IMR-90 (cell line): ENCODE measurements at regions not wholly inside any gene's neighbourhood (a gene's known extent, or its start where the extent isn't known, plus 50 kb on each side); places are given as distances from the start of the nearest gene placed in this dataset.

Experiments
- BHLHE40 ChIP-seq: fragments of 150-350 bp; IDR thresholded peaks from 2 replicates; pipeline ENCODE4 v1.6.1; 2016; ENCODE audit warnings: mild to moderate bottlenecking, low read depth, low read length
- FOS ChIP-seq: fragments of 150-350 bp; IDR thresholded peaks from 2 replicates; pipeline ENCODE4 v1.6.1; 2016; ENCODE audit warnings: low read depth, low read length
- MAFK ChIP-seq: IDR thresholded peaks from 2 replicates; pipeline ENCODE4 v1.6.1; 2012; ENCODE audit warnings: low read depth, low read length, improper control_type of control experiment
- MXI1 ChIP-seq: IDR thresholded peaks from 2 replicates; pipeline ENCODE4 v1.6.1; 2012; ENCODE audit warnings: low read depth, mild to moderate bottlenecking, low read length, moderate library complexity, borderline replicate concordance
- POLR2A ChIP-seq: IDR thresholded peaks from 2 replicates; pipeline ENCODE4 v1.6.1; 2012; ENCODE audit warnings: mild to moderate bottlenecking, low read depth, low read length
- RAD21 ChIP-seq: IDR thresholded peaks from 2 replicates; pipeline ENCODE4 v1.6.1; 2012; ENCODE audit warnings: low read length, improper control_type of control experiment
- RCOR1 ChIP-seq: IDR thresholded peaks from 2 replicates; pipeline ENCODE4 v1.6.1; 2012; ENCODE audit warnings: mild to moderate bottlenecking, low read length, improper control_type of control experiment; ENCODE audit not compliant: insufficient replicate concordance
- RFX5 ChIP-seq: IDR thresholded peaks from 2 replicates; pipeline ENCODE4 v1.8.0; 2012; ENCODE audit warnings: low read depth, mild to moderate bottlenecking, low read length, moderate library complexity
- SMC3 ChIP-seq: fragments of 150-350 bp; IDR thresholded peaks from 2 replicates; pipeline ENCODE4 v1.6.1; 2016; ENCODE audit warnings: low read depth, mild to moderate bottlenecking, antibody characterized with exemption, low read length, moderate library complexity
- TF ChIP-seq, protein P1 (sequence below): conservative IDR thresholded peaks from 2 replicates; pipeline ENCODE4 v1.5.1; 2012; ENCODE audit warnings: mild to moderate bottlenecking, low read depth, low read length, improper control_type of control experiment
- TF ChIP-seq, protein P2 (sequence below): fragments of 150-350 bp; IDR thresholded peaks from 2 replicates; pipeline ENCODE4 v1.6.1; 2016; ENCODE audit warnings: low read depth, mild to moderate bottlenecking, low read length, moderate library complexity, borderline replicate concordance

DNA sequence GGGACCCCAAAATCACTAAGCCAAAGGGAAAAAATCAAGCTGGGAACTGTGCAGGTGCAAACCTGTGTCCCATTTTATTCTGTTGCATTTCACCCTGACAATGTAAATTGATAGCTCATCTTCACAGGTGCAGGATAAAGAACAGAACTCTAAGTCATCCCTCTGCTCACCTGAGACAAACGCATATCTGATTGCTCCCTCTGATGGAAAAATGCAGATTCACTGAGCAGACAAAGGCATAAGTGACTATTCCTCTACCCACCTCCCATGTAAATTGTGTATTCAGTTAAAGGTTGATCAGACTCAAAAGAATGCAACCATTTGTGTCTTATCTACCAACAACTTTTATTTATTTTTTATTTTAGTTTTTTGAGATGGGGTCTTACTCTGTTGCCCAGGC lies 644.2 kb downstream of the PTPRU start:
- TF ChIP-seq BHLHE40 (no peak), MXI1 (no peak), POLR2A (no peak), MAFK (no peak), RFX5 (no peak), RCOR1 (no peak), FOS (no peak), SMC3 (no peak), RAD21 (no peak)
- TF ChIP-seq, protein P1, sequence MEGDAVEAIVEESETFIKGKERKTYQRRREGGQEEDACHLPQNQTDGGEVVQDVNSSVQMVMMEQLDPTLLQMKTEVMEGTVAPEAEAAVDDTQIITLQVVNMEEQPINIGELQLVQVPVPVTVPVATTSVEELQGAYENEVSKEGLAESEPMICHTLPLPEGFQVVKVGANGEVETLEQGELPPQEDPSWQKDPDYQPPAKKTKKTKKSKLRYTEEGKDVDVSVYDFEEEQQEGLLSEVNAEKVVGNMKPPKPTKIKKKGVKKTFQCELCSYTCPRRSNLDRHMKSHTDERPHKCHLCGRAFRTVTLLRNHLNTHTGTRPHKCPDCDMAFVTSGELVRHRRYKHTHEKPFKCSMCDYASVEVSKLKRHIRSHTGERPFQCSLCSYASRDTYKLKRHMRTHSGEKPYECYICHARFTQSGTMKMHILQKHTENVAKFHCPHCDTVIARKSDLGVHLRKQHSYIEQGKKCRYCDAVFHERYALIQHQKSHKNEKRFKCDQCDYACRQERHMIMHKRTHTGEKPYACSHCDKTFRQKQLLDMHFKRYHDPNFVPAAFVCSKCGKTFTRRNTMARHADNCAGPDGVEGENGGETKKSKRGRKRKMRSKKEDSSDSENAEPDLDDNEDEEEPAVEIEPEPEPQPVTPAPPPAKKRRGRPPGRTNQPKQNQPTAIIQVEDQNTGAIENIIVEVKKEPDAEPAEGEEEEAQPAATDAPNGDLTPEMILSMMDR = no peak
- TF ChIP-seq, protein P2, sequence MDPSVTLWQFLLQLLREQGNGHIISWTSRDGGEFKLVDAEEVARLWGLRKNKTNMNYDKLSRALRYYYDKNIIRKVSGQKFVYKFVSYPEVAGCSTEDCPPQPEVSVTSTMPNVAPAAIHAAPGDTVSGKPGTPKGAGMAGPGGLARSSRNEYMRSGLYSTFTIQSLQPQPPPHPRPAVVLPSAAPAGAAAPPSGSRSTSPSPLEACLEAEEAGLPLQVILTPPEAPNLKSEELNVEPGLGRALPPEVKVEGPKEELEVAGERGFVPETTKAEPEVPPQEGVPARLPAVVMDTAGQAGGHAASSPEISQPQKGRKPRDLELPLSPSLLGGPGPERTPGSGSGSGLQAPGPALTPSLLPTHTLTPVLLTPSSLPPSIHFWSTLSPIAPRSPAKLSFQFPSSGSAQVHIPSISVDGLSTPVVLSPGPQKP = no peak
